IMR-90 (cell line): ENCODE measurements at regions not wholly inside any gene's neighbourhood (a gene's known extent, or its start where the extent isn't known, plus 50 kb on each side); places are given as distances from the start of the nearest gene placed in this dataset.

ENCODE experiments used
- ATAC-seq: fragments of 200-7000 bp; cut with Tn5 transposase; 2 replicates; pipeline ENCODE4 v1.9.1; 2020; ENCODE audit warnings: low read depth, mild to moderate bottlenecking, moderate library complexity
- BruUV-seq: library from RNA; stranded (reverse); fragments of 400-500 nt; replicated peaks from 2 replicates; lab custom pipeline; 2021; lab: Mats Ljungman, UMichigan
- CTCF ChIA-PET: fragments of 300-600 bp; formaldehyde crosslinking; extraction: SDS; loops from one replicate; lab custom pipeline; 2021; ENCODE audit warnings: antibody characterized with exemption; lab: Yijun Ruan, JAX
- POLR2A ChIA-PET: fragments of 300-600 bp; sonication (Branson Sonifier 250); formaldehyde crosslinking; loops from one replicate; lab custom pipeline; 2022; ENCODE audit warnings: antibody characterized with exemption; ENCODE audit not compliant: unreplicated experiment; lab: Charles Lee
- DNase-seq: peaks from one replicate; pipeline ENCODE4 v3.0.0; 2013
- H2AFZ ChIP-seq: replicated peaks from 2 replicates; pipeline ENCODE3; 2013; ENCODE audit warnings: low read length, mild to moderate bottlenecking; ENCODE audit not compliant: poor library complexity
- H2AK5ac ChIP-seq: 2 replicates; pipeline ENCODE4 v1.6.1; 2013; ENCODE audit warnings: low read depth, low read length, inconsistent platforms
- H2AK9ac ChIP-seq: replicated peaks from 2 replicates; pipeline ENCODE3; 2013; ENCODE audit warnings: mild to moderate bottlenecking, low read depth, low read length, moderate library complexity; ENCODE audit not compliant: poor library complexity
- H2BK120ac ChIP-seq: 2 replicates; pipeline ENCODE4 v1.6.1; 2013; ENCODE audit warnings: low read depth, low read length, inconsistent platforms
- H2BK15ac ChIP-seq: 3 replicates; pipeline ENCODE4 v1.6.1; 2013; ENCODE audit warnings: low read depth, low read length, inconsistent platforms
- H2BK20ac ChIP-seq: 2 replicates; pipeline ENCODE4 v1.6.1; 2013; ENCODE audit warnings: low read depth, mild to moderate bottlenecking, inconsistent platforms, low read length, moderate library complexity
- H2BK5ac ChIP-seq: 2 replicates; pipeline ENCODE4 v1.6.1; 2013; ENCODE audit warnings: mild to moderate bottlenecking, low read depth, low read length, inconsistent platforms; ENCODE audit not compliant: poor library complexity, severe bottlenecking
- H3K14ac ChIP-seq: replicated peaks from 2 replicates; pipeline ENCODE4 v1.6.1; 2013; ENCODE audit warnings: low read depth, low read length, inconsistent platforms
- H3K18ac ChIP-seq: 2 replicates; pipeline ENCODE4 v1.6.1; 2013; ENCODE audit warnings: low read depth, low read length, control low read depth
- H3K23ac ChIP-seq: 2 replicates; pipeline ENCODE4 v1.6.1; 2013; ENCODE audit warnings: low read depth, low read length, inconsistent platforms
- H3K27ac ChIP-seq: 2 replicates; pipeline ENCODE4 v1.5.1; 2013; ENCODE audit warnings: mild to moderate bottlenecking, control low read depth, low read length; ENCODE audit not compliant: insufficient read depth
- H3K27me3 ChIP-seq: 2 replicates; pipeline ENCODE4 v1.6.1; 2013; ENCODE audit warnings: low read length; ENCODE audit not compliant: control insufficient read depth, insufficient read depth
- H3K36me3 ChIP-seq: 2 replicates; pipeline ENCODE4 v1.6.1; 2013; ENCODE audit warnings: low read length, mixed read lengths; ENCODE audit not compliant: control insufficient read depth, insufficient read depth
- H3K4ac ChIP-seq: 2 replicates; pipeline ENCODE4 v1.6.1; 2013; ENCODE audit warnings: low read depth, low read length, inconsistent platforms
- H3K4me1 ChIP-seq: 2 replicates; pipeline ENCODE4 v1.6.1; 2013; ENCODE audit warnings: low read length, mixed read lengths; ENCODE audit not compliant: control insufficient read depth, insufficient read depth
- H3K4me2 ChIP-seq: 2 replicates; pipeline ENCODE4 v1.6.1; 2013; ENCODE audit warnings: low read depth, mild to moderate bottlenecking, control low read depth, low read length, moderate library complexity
- H3K4me3 ChIP-seq: 2 replicates; pipeline ENCODE4 v1.5.1; 2013; ENCODE audit warnings: low read depth, mild to moderate bottlenecking, control low read depth, low read length, moderate library complexity; ENCODE audit not compliant: insufficient read depth
- H3K56ac ChIP-seq: 2 replicates; pipeline ENCODE4 v1.6.1; 2013; ENCODE audit warnings: low read length, inconsistent platforms; ENCODE audit not compliant: insufficient read depth; ENCODE audit errors: extremely low read depth
- H3K79me1 ChIP-seq, 2 experiments: 2 replicates each; pipeline ENCODE4 v1.6.1; 2013; ENCODE audit warnings: low read length in 2 of 2, inconsistent platforms in 1 of 2, low read depth in 1 of 2
- H3K9ac ChIP-seq: 2 replicates; pipeline ENCODE4 v1.6.1; 2013; ENCODE audit warnings: low read depth, low read length, control low read depth
- H3K9me1 ChIP-seq: 2 replicates; pipeline ENCODE4 v1.6.1; 2013; ENCODE audit warnings: low read length, inconsistent platforms; ENCODE audit not compliant: insufficient read depth
- H3K9me3 ChIP-seq: 2 replicates; pipeline ENCODE4 v1.6.1; 2013; ENCODE audit warnings: low read length; ENCODE audit not compliant: control insufficient read depth, insufficient read depth
- H4K20me1 ChIP-seq: 2 replicates; pipeline ENCODE4 v1.6.1; 2013; ENCODE audit warnings: low read length, inconsistent platforms; ENCODE audit not compliant: insufficient read depth
- H4K5ac ChIP-seq: 2 replicates; pipeline ENCODE4 v1.6.1; 2013; ENCODE audit warnings: mild to moderate bottlenecking, low read depth, low read length, control low read depth
- H4K8ac ChIP-seq, 2 experiments: 2 replicates each; pipeline ENCODE4 v1.6.1; 2013; ENCODE audit warnings: low read depth in 2 of 2, low read length in 2 of 2, control low read depth in 1 of 2, inconsistent platforms in 1 of 2
- H4K91ac ChIP-seq: 2 replicates; pipeline ENCODE4 v1.6.1; 2013; ENCODE audit warnings: low read depth, low read length, inconsistent platforms; ENCODE audit not compliant: insufficient read depth
- BHLHE40 ChIP-seq: fragments of 150-350 bp; IDR thresholded peaks from 2 replicates; pipeline ENCODE4 v1.6.1; 2016; ENCODE audit warnings: mild to moderate bottlenecking, low read depth, low read length
- CEBPB ChIP-seq: IDR thresholded peaks from 2 replicates; pipeline ENCODE4 v1.6.1; 2012; ENCODE audit warnings: low read depth, low read length, improper control_type of control experiment
- CHD1 ChIP-seq: IDR thresholded peaks from 2 replicates; pipeline ENCODE4 v1.6.1; 2012; ENCODE audit warnings: low read depth, low read length, improper control_type of control experiment
- CTCF ChIP-seq: conservative IDR thresholded peaks from 2 replicates; pipeline ENCODE4 v1.5.1; 2012; ENCODE audit warnings: mild to moderate bottlenecking, low read depth, low read length, improper control_type of control experiment
- ELK1 ChIP-seq: fragments of 150-350 bp; IDR thresholded peaks from 2 replicates; pipeline ENCODE4 v1.6.1; 2016; ENCODE audit warnings: low read depth, mild to moderate bottlenecking, low read length, moderate library complexity, borderline replicate concordance
- FOS ChIP-seq: fragments of 150-350 bp; IDR thresholded peaks from 2 replicates; pipeline ENCODE4 v1.6.1; 2016; ENCODE audit warnings: low read depth, low read length
- MAFK ChIP-seq: IDR thresholded peaks from 2 replicates; pipeline ENCODE4 v1.6.1; 2012; ENCODE audit warnings: low read depth, low read length, improper control_type of control experiment
- MAZ ChIP-seq: IDR thresholded peaks from 2 replicates; pipeline ENCODE4 v1.6.1; 2012; ENCODE audit warnings: low read depth, mild to moderate bottlenecking, low read length, improper control_type of control experiment, moderate library complexity, borderline replicate concordance
- MXI1 ChIP-seq: IDR thresholded peaks from 2 replicates; pipeline ENCODE4 v1.6.1; 2012; ENCODE audit warnings: low read depth, mild to moderate bottlenecking, low read length, moderate library complexity, borderline replicate concordance
- NFE2L2 ChIP-seq: fragments of 150-350 bp; IDR thresholded peaks from 2 replicates; pipeline ENCODE4 v1.6.1; 2016; ENCODE audit warnings: low read depth, mild to moderate bottlenecking, low read length
- POLR2A ChIP-seq: IDR thresholded peaks from 2 replicates; pipeline ENCODE4 v1.6.1; 2012; ENCODE audit warnings: mild to moderate bottlenecking, low read depth, low read length
- RAD21 ChIP-seq: IDR thresholded peaks from 2 replicates; pipeline ENCODE4 v1.6.1; 2012; ENCODE audit warnings: low read length, improper control_type of control experiment
- RCOR1 ChIP-seq: IDR thresholded peaks from 2 replicates; pipeline ENCODE4 v1.6.1; 2012; ENCODE audit warnings: mild to moderate bottlenecking, low read length, improper control_type of control experiment; ENCODE audit not compliant: insufficient replicate concordance
- RFX5 ChIP-seq: IDR thresholded peaks from 2 replicates; pipeline ENCODE4 v1.8.0; 2012; ENCODE audit warnings: low read depth, mild to moderate bottlenecking, low read length, moderate library complexity
- SMC3 ChIP-seq: fragments of 150-350 bp; IDR thresholded peaks from 2 replicates; pipeline ENCODE4 v1.6.1; 2016; ENCODE audit warnings: low read depth, mild to moderate bottlenecking, antibody characterized with exemption, low read length, moderate library complexity
- USF2 ChIP-seq: fragments of 150-350 bp; IDR thresholded peaks from 2 replicates; pipeline ENCODE4 v1.6.1; 2017; ENCODE audit warnings: mild to moderate bottlenecking, antibody characterized with exemption, low read length, low read depth
- WGBS, 2 experiments: methylation state at CpG; one replicate each; pipeline versions ENCODE4 v1.1.5 to v1.1.7; 2013; ENCODE audit warnings: missing lambda C conversion rate in 2 of 2; ENCODE audit not compliant: insufficient read length in 1 of 2; ENCODE audit errors: extremely low coverage in 2 of 2; 5-methylcytosine and 5-hydroxymethylcytosine counted together
- dilution Hi-C: fragments of 300-500 bp; cut with HindIII; formaldehyde crosslinking; loops from one replicate; pipeline ENCODE4 v1.14.3; 2018; ENCODE audit warnings: low sequenced_read_pairs; ENCODE audit not compliant: unreplicated experiment
- in situ Hi-C: fragments of 300-500 bp; cut with MboI; formaldehyde crosslinking; loops from 3 replicates; pipeline ENCODE4 v1.14.3; 2019; ENCODE audit warnings: low sequenced_read_pairs, inconsistent platforms, mixed read lengths
- intact Hi-C: fragments of 100-400 bp; cut with micrococcal nuclease; formaldehyde crosslinking; loops from 2 replicates; pipeline ENCODE4 v1.10.0; 2022

GRCh38 chr12:89270548-89270947, 81.8 kb downstream of the DUSP6 start:
- Histone ChIP-seq H3K23ac (no peak overlapping the region), H3K4me2 (no peak overlapping the region), H3K27me3 (no peaks in the 10 kb centered on the region), H3K56ac (no peak overlapping the region), H2AK5ac (no peak overlapping the region), H4K5ac (no peak overlapping the region), H2BK15ac (no peak overlapping the region), H3K9me1 (no peaks in the 10 kb centered on the region), H3K4ac (no peak overlapping the region), H3K4me1 (no peaks in the 10 kb centered on the region), H3K9me3 (no peaks in the 10 kb centered on the region), H2AK9ac (no peak overlapping the region), H4K91ac (no peak overlapping the region), H2BK120ac (no peak overlapping the region), H3K79me1 (no peaks in the 10 kb centered on the region), H2AFZ (no peak overlapping the region), H4K8ac (no peak overlapping the region), H3K4me3 (no peak overlapping the region), H4K20me1 (no peaks in the 10 kb centered on the region), H3K14ac (no peak overlapping the region), H2BK20ac (no peak overlapping the region), H2BK5ac (no peak overlapping the region), H3K18ac (no peak overlapping the region), H3K36me3 (no peaks in the 10 kb centered on the region), H3K9ac (no peak overlapping the region), H3K27ac (no peak overlapping the region)
- BruUV-seq = no TSS peak
- no peak for TF ChIP-seq CTCF
- TF ChIP-seq POLR2A = no peak
- no peak for TF ChIP-seq CEBPB
- no peak for TF ChIP-seq NFE2L2
- TF ChIP-seq RCOR1 = no peak
- TF ChIP-seq RAD21 = no peak
- no peak for TF ChIP-seq MXI1
- no peak for TF ChIP-seq BHLHE40
- no peak for TF ChIP-seq FOS
- no peak for TF ChIP-seq USF2
- TF ChIP-seq CHD1 = no peak
- TF ChIP-seq MAZ = no peak
- no peak for TF ChIP-seq MAFK
- TF ChIP-seq SMC3 = no peak
- TF ChIP-seq ELK1 = no peak
- TF ChIP-seq RFX5 = no peak
- dilution Hi-C loops (no loop called here), intact Hi-C loops (no loop called here), in situ Hi-C loops (no loop called here)
- WGBS, 2 experiments = 95% methylated on average over 3 of the region's 4 CpGs; no CpG with 5 or more reads in 1 of the 2 experiments
- DNase-seq (no peak), ATAC-seq (no peak)
- CTCF ChIA-PET = no interaction called here
- POLR2A ChIA-PET = no interaction called here
